GM19372 (cell line): ENCODE measurements at regions not wholly inside any gene's neighbourhood (a gene's known extent, or its start where the extent isn't known, plus 50 kb on each side); places are given as distances from the start of the nearest gene placed in this dataset.
A peak's percentile ranks its signal among the peaks of the same experiment; 100 is the strongest.

ENCODE experiments used
- ATAC-seq: cut with Tn5 transposase; IDR thresholded peaks from one replicate; pipeline ENCODE4 v1.9.1; 2021; ENCODE audit warnings: mild to moderate bottlenecking, low read depth, moderate library complexity; ENCODE audit not compliant: unreplicated experiment

DNA sequence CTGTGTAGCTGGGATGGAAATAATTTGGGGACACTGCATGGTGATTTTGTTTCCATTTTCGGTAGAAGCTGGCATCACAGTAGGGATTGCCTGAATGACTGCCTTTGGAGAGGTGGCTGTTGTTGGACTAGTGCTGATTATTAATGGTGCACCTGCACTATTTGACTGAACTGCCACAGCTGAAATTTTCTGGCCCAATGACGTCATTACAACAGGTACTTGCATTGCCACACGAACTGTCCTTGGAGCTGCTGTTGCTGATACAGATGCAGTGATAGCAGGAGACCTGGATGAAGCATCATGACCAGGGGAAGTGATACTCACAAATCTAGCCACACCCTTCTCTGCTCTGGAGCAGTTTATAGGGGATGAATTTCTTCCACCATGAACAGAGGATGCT lies 95.6 kb upstream of the FOXC1 start:
- no peak for ATAC-seq

DNA sequence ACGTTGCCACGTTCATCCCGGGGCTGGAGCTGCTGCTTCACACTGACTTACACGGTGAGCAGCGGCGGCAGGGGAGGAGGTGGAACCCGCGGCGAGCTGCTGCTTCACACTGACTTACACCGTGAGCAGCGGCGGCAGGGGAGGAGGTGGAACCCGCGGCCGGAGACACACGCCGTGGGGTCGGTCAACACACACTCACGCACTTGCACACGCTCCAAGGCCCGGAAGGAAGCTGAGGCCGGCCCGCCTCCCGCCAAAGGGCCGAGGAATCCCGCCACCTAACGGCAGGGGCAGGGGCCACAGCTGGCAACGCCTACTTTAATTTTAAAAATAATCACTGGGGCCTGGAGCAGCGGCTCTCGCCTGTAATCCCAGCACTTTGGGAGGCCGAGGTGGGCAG lies 94.4 kb upstream of the FOXC1 start:
- ATAC-seq = no peak

DNA sequence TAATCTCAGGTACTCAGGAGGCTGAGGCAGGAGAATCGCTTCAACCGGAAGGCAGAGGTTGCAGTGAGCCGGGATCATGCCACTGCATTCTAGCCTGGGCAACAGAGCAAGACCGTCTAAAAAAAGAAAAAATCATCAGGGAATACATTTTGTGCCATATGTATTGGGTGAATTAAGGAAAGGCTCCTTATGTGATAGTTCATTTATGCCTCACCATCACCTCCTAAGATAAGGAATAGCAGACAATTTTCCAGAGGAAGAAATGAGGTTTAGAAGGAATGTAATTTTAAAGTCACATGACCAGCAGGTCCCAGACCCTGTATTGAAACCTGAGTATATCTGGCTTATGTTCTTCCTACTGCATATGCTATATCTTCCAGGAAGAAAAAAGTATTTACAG lies 93.9 kb upstream of the FOXC1 start:
- ATAC-seq = no peak

DNA sequence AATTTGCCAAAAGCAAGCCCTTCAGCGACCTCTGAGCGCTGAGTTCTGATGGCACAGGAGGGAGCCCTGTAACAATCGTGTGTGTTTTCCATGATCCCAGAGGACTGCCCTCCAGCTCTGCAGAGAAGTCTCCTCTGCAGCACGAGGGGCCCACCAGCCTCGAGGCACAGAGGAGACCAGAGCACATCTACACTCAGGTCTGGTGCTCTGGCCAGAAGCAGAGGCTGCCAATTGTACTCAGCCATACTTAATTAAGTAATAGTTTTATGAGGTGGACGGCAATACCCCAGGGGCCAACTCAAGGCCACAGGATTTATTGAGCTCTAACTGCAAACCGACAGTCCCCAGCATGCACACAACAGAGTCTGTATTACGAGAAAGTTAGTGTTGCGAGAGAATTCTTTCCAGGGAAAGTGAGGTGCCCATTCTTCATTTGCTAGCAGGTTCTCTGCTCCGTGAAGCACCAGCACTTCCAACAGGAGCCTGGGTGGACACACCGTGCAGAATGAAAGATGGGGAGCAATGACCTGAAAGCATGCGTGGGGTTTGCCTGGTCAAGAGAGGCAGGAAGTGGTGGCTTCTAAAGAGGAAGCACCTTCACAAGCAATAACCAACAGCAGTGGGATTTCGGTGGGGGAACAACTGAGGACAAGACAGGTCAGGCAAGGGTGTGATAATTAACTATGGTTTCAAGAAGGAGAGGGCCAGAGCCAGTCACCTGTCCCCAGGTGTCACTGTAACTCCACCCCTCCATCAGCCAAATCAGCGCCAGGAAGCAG lies 92.8 kb upstream of the FOXC1 start:
- ATAC-seq = no peak

DNA sequence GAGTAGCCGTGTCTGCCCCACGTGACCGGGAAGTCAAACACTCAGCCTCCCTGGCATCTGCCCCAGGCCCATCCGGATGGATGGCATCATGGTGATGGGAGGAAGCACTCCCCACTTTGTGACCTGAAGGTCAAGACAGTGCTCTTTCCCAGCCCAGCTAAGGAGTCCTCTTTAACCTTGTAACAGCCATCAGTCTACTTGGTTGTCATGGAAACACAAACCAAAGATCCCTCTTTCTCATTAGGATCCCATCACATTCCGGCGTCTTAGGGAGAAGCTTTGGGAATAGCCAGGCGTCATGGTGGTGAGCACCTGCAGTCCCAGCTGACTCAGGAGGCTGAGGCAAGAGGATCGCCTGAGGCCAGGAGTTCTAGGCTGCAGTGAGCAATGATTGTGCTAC lies 90.9 kb upstream of the FOXC1 start:
- ATAC-seq = no peak

DNA sequence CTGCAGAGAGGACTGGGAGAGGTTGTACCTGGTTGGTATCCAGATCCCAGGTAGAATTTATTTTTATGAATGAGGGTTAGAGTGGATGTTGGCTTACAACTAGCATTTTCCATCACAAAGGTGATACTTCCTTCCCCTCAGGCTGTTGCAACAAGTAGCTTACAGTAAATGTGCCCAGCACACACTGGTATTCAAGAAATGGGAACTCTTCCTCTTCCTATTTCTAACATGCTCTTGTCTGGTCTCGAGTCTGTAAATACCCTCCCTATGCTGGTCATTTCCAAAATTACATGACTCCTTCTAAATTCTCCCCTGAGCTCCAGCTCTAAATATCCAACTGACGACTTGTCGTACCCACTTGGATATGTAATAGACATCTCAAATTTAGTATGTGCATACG lies 90.1 kb upstream of the FOXC1 start:
- no peak for ATAC-seq

DNA sequence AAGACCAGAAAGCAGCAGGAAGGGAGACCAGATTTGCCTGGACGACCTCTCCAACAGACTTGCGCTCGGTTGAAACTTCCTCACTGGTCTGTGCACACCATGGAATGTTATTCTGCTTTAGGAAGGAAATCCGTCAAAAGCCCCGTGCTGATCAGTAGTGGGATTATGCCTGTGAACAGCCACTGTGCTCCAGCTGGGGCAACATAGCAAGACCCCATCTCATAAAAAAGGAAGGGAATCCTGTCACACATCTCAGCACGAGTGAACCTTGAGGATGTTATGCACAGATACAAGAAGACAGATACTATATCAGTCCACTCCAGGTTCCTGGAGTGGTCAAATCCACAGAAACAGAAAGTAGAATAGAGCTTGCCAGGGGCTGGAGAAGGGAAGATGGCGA lies 86.9 kb upstream of the FOXC1 start:
- no peak for ATAC-seq

DNA sequence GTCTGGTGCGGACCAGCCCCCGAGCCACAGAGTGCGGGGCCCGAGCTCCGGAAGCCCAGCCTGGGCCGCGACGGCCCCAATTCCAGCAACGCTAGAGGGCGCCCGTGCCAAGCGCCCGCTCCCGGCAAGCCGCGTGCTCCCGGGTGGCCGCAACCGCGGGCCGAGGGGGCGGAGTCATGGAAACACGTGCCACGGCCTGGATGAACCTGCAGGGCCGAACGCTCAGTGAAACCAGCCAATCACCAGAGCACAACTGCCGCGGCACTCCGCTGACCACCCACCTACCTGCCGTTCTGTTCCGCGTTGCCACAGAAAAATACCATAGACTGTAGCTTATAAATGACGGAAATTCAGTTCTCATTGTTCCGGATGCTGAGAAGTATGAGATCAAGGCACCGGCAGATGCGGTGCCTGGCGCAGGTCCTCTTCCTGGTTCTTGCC lies 85.7 kb upstream of the FOXC1 start:
- peak; percentile 56 for ATAC-seq

DNA sequence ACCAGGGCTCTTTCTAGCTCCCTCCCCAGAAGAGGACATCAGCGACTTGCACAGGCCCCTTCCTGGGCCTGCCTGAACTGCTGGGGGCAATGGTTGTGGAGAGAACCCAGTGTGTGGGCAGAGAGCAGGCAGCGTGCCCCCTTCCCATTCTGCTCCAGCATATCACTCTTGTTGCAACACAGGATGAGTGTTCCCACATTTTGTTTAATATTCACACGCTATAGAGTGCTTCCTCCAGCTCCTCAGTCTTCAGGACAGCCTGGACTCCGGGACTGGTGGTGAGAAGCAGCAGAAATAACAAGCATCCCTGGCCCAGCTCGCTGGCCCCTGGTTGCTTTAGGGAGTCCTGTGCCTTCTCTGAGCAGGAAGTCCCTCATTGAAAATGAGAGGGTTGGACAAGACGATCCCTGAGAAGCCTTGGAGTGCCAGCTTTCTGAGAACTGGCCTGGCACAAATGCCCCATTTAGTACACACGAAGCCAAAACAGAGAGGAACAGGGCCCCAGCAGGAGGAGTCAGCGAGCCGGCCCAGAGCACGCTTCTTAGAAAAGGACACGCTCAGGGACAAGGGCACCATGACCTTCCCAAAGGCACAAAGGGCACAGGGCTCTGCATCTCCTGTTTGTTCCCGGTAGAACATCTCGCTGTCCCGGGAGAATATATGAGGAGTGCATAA lies 84.2 kb upstream of the FOXC1 start:
- ATAC-seq = no peak

DNA sequence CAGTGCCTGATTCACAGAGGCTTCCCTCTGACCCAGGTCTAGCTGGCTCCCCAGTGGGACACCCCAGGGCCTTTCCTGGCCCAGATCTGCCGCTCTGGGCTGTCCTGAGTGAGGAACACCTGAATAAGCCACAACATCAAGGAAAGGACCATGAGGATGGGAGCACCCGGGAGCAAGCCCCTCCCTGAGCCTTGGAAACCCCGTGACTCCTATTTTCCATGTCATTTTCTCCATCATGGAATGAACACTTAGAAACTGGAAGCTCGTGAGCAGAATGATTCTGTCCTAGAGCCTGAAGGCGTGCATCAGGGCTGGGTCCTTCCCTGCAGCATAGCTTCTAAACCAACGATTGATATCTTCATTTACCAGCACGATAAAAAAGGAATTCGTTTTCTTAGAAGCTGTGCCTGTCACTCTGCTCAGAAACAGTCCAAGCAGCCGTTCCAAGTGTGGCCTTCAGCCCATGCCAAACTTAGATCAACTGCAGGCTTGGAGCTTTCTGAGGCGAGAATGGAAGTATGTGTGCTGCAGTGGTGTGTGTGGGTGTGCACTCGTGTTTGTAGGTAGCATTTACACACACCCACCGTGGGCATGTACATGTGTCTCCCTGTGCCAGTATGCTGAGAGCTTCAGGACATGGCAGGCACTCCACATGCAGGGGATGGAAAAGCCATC lies 83.2 kb upstream of the FOXC1 start:
- ATAC-seq = no peak

DNA sequence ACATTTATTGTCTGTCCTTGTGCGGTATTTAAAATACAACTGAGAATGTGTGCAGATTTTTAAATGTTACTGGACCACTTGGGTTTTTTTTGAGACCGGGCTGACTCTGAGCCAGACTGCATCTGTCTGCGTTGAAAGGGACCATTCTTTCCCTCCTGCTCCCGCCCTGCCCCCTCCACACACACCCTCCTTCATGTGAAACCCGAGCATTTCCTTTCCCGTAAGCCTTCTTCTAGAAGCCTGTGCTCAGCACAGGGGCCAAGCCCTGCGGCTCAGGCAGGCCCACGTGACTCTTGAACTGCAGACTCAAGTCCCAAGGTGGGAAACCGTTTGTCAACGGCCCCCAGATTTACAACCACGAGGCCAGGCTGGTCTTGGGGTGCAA lies 82.7 kb upstream of the FOXC1 start:
- no peak for ATAC-seq

DNA sequence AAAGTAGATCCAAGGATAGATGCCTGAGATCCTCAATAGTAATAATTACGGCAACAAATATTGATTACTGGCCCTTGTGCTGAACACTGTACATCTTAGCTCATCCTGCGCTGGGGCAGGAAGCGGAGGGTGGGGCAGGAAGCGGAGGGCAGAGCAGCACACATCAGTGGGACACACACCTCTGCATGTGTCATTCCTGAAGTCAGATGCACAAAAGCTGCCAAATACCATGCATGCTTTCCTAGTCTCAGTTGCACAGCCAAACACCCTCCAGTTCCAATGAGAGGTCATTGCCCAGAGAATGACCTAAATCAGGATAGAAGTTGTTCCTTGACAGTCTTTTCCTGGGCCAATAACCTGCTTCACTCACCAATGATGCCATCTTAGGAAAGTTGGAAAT lies 74.4 kb upstream of the FOXC1 start:
- ATAC-seq = no peak

DNA sequence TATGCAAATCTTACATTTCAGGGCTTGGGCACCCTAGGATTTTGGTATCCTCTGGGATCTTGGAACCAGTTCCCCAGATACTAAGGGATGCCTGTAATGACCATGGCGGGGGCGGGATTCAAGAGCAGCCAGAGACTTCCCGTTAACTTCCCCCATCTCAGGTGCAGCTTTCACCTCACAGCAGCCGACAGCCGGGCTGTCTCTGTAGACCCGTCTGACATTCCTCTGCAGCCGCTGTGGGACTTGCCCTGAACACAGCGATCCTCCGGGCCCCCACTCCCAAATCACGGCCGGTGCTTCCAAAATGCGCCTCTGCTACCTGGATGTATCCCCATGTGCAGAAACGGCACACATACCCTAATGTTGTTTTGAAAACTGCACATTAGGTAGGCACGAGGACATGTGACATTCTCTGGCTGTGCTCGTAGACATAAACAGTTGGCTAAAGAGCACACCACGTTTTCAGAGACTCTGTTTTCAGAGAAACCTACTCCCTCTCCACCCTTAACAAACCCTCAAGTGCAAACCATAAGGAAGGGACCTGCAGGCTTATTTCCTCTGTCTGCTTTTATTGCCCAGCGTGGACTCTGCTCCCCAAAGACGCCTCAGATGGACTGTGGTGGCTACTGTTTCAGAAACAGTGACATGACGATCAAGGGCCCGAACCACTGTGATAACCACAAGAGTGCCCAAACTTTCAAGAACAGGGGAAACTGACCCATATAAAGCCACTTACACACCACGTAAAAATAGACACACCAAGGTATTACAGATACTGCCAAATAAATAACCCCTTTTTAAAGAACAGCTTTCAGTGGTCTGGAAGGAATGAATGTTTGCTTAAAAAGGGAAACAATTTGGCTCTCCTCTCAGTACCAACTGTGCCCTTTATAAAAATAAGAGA lies 72.9 kb upstream of the FOXC1 start:
- no peak for ATAC-seq

DNA sequence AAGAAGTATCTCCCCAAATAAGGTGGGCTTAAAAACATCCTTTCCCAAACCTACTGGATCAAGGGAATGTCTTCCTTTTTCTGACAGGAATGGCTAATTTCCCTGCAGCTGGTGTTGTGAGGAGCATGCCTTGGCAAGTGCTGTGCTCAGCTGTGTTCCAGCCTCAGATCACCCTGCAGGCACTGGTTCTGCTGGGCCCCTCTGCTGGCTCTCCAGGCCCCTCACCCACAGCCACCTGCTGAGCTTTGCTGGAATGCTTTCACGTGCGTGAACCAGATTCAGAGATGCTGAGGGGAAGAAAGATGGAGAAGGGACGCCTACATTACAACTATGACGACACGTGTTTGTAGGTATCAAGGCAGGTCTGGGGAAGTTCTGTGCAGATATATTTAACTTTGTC lies 71.3 kb upstream of the FOXC1 start:
- no peak for ATAC-seq

DNA sequence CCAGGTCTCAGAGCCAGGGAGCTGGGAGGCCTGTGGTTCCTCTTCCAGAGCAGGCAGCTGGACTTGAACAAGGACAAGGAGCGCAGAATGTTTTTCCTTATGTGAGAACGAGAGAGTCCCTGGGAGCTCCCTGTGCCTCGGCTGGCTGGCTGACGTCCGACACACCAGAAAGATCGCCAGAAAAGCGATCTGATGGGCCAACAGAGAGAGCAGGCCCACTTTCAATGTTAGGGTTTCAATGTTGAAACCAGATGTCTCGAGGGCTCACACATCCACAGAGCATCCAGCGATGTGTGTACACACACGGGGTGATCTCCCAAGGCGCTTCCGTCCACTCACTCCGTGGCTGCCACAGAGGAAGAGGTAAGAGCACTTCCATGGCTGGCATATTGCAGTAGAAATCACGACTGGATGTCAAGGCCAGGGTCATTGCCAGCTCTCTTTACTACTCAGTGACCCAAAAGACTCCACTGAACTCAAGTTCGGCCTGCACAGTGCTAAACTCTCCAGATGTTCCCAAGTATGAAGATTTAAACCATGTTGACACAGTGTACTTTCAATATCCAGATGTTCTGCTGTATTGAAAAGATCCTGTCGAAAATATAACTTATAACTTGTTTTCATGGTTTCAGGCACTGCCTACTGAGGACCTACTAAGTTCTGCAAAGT lies 70.8 kb upstream of the FOXC1 start:
- ATAC-seq = no peak

DNA sequence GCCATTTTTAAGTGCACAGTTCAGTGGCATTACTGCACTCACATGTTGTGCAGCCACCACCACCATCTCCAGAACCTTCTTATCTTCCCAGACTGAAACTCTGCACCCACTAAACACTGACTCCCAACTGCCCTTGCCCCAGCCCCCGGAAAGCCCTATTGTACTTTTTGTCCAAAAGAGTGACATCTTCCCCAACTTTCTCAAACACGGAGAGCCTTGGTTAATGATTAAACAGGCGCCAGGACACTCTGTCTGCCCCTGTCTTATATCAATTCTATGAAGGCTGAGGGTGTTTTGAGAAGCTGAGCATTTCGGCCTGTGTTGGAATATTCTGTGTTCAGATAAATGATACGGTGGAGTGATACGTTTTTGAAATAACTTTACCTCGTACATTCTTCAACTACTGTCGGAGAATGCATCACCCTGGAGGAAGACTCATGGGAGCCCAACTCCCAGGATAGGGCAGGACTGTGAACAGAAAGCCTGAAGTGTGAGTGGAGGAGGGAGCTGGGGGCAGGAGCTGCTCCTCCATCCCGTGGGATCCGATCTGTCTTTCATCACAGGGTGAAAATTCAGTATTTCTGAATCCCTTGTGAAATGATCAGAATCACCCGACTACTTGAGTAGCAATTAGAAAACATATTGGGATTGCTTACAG lies 68.7 kb upstream of the FOXC1 start:
- no peak for ATAC-seq

DNA sequence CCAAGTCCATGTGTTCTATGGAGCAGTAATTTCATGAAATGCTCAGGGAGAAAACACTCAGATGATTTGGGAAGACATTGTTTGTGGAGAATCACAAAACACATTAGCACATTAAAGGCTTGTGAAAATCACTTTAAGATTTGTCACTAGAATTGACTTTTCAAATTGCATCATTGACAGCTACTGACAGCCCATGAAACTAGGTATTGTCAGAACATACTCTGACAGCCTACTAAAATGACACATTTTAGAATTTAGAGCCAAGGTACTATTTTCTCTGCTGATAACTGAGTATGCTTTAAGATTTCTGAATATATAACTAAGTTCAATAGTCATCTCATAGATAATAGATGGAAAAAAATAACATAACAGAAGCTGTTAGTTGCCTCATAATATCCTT lies 67.4 kb upstream of the FOXC1 start:
- no peak for ATAC-seq

DNA sequence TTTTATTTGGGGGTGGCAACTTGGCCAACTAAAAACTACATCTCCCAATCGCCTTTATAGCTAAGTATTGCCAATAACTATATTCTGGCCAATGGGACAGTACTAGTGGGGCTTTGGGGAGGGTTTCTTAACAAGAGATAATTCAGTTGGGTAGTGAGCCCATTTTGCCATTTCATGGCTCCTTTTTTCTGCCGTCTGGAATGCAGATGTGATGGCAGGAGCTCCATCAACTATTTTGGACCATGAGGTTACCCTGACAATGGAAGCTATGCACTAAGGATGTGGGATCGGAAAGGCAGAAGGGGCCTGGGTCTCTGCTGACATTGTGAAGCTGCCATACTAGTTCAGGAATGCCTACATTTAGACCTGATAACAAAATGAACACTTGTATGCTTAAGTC lies 67.0 kb upstream of the FOXC1 start:
- ATAC-seq = no peak

DNA sequence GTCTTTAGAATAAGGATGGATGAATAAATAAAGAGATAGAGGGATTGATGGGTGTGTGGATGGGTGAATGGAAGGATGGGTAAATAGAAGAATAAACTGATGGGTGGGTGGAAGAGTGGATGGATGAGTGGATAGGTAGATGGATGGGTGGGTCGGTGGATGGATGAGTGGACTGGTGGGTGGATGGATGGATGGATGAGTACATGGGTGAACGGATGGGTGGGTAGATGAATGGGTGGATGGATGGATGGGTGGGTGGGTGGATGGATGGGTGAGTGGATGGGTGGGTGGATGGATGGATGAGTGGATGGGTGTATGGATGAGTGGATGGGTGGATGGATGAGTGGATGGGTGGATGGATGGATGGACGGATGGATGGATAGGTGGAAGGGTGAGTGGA lies 65.7 kb upstream of the FOXC1 start:
- ATAC-seq = no peak

DNA sequence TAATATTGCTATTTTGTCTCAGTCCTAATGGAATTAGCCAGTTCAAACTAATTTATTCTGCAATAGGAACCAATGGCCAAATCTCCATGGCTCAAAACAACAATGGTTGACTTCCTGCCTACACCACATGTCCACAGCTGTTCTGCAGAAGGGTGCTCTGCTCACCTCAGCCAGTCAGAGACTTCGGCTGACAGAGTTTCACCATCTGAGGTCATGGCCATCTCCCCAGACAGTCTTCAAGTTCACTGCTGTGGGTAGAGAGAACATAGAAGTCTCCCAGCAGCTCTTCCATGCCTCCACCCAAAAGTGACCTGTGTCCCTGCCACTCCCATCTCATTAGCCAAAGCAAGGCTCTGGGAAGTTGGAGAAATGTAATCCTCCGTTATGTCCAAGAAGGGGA lies 65.1 kb upstream of the FOXC1 start:
- no peak for ATAC-seq
